Smooth muscle cell (in vitro differentiated cells): ENCODE measurements at regions not wholly inside any gene's neighbourhood (a gene's known extent, or its start where the extent isn't known, plus 50 kb on each side); places are given as distances from the start of the nearest gene placed in this dataset.

Experiments used
- DNase-seq: peaks from one replicate; lab custom pipeline; 2025; ENCODE audit not compliant: unreplicated experiment; lab: John Stamatoyannopoulos, UW
- H2AFZ ChIP-seq: fragments of 200-600 bp; sonication (generic); 2 replicates; pipeline ENCODE4 v1.6.0; 2016; ENCODE audit warnings: antibody characterized with exemption, low read depth, mild to moderate bottlenecking
- H3F3A ChIP-seq: fragments of 200-600 bp; sonication (generic); 2 replicates; pipeline ENCODE4 v1.6.0; 2017; ENCODE audit warnings: antibody characterized with exemption, low read depth
- H3K27ac ChIP-seq: fragments of 200-600 bp; sonication (generic); 2 replicates; pipeline ENCODE4 v1.5.1; 2016; ENCODE audit warnings: low read depth, mild to moderate bottlenecking
- H3K27me3 ChIP-seq: fragments of 200-600 bp; sonication (generic); 2 replicates; pipeline ENCODE4 v1.6.1; 2016; ENCODE audit warnings: low read depth, mild to moderate bottlenecking
- H3K36me3 ChIP-seq: fragments of 200-600 bp; sonication (generic); 2 replicates; pipeline ENCODE4 v1.5.1; 2016; ENCODE audit warnings: low read depth
- H3K4me1 ChIP-seq: fragments of 200-600 bp; sonication (generic); 2 replicates; pipeline ENCODE4 v1.5.1; 2016; ENCODE audit warnings: low read depth
- H3K4me2 ChIP-seq: fragments of 200-600 bp; sonication (generic); 2 replicates; pipeline ENCODE4 v1.6.0; 2016; ENCODE audit warnings: mild to moderate bottlenecking
- H3K4me3 ChIP-seq: fragments of 200-600 bp; sonication (generic); 2 replicates; pipeline ENCODE4 v1.5.1; 2016; ENCODE audit warnings: mild to moderate bottlenecking
- H3K79me2 ChIP-seq: fragments of 200-600 bp; sonication (generic); 2 replicates; pipeline ENCODE4 v1.6.0; 2016; ENCODE audit warnings: low read depth, mild to moderate bottlenecking
- H3K9ac ChIP-seq: fragments of 200-600 bp; sonication (generic); 2 replicates; pipeline ENCODE4 v1.6.0; 2016; ENCODE audit warnings: low read depth
- H3K9me3 ChIP-seq: fragments of 200-600 bp; sonication (generic); replicated peaks from 2 replicates; pipeline ENCODE4 v1.5.1; 2016; ENCODE audit warnings: low read depth
- H4K20me1 ChIP-seq: fragments of 200-600 bp; sonication (generic); 2 replicates; pipeline ENCODE4 v1.6.0; 2016; ENCODE audit warnings: low read depth
- WGBS: methylation state at CpG from one replicate; pipeline ENCODE4 v1.1.7; 2016; ENCODE audit warnings: low lambda C conversion rate; 5-methylcytosine and 5-hydroxymethylcytosine counted together
- TF ChIP-seq, protein P1 (sequence below): fragments of 200-600 bp; sonication (generic); IDR thresholded peaks from 2 replicates; pipeline ENCODE4 v1.5.1; 2017; ENCODE audit warnings: borderline replicate concordance, mild to moderate bottlenecking, antibody characterized with exemption; ENCODE audit not compliant: insufficient read depth, poor library complexity, severe bottlenecking

- no peak overlapping the region for H2AFZ ChIP-seq
- H3K4me2 ChIP-seq, result peak overlapping the region; percentile 28
- no peaks in the 10 kb centered on the region for H3K27me3 ChIP-seq
- H3K4me1 ChIP-seq, result peaks cover 9% of the 10 kb centered on the region
- no peak overlapping the region for H3K4me3 ChIP-seq
- H4K20me1 ChIP-seq, result no peaks in the 10 kb centered on the region
- TF ChIP-seq, protein P1, sequence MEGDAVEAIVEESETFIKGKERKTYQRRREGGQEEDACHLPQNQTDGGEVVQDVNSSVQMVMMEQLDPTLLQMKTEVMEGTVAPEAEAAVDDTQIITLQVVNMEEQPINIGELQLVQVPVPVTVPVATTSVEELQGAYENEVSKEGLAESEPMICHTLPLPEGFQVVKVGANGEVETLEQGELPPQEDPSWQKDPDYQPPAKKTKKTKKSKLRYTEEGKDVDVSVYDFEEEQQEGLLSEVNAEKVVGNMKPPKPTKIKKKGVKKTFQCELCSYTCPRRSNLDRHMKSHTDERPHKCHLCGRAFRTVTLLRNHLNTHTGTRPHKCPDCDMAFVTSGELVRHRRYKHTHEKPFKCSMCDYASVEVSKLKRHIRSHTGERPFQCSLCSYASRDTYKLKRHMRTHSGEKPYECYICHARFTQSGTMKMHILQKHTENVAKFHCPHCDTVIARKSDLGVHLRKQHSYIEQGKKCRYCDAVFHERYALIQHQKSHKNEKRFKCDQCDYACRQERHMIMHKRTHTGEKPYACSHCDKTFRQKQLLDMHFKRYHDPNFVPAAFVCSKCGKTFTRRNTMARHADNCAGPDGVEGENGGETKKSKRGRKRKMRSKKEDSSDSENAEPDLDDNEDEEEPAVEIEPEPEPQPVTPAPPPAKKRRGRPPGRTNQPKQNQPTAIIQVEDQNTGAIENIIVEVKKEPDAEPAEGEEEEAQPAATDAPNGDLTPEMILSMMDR, result no peak
- H3K79me2 ChIP-seq, result no peaks in the 10 kb centered on the region
- peak overlapping the region; percentile 78 for H3K27ac ChIP-seq
- DNase-seq, result no peak
- H3F3A ChIP-seq, result peaks cover 14% of the 10 kb centered on the region
- WGBS, result 79% methylated on average over 4 of the region's 4 CpGs
- H3K36me3 ChIP-seq, result no peaks in the 10 kb centered on the region
- no peak overlapping the region for H3K9ac ChIP-seq
- H3K9me3 ChIP-seq, result no peaks in the 10 kb centered on the region
These were observed 128.0 kb upstream of the EPB41L4A start for GRCh38 chr5:112546946-112547592.

- no peak for DNase-seq
- 2% methylated on average over 4 of the region's 4 CpGs for WGBS
- TF ChIP-seq, protein P1, result no peak
- Histone ChIP-seq H3K27me3 (no peaks in the 10 kb centered on the region), H2AFZ (no peak overlapping the region), H3K36me3 (no peaks in the 10 kb centered on the region), H3F3A (peaks cover 14% of the 10 kb centered on the region), H3K79me2 (no peaks in the 10 kb centered on the region), H3K9me3 (no peaks in the 10 kb centered on the region), H3K27ac (peak overlapping the region; percentile 78), H3K4me3 (no peak overlapping the region), H3K4me1 (peaks cover 9% of the 10 kb centered on the region), H3K4me2 (peak overlapping the region; percentile 73), H4K20me1 (no peaks in the 10 kb centered on the region), H3K9ac (peak overlapping the region; percentile 29)
These were observed 129.3 kb upstream of the EPB41L4A start for GRCh38 chr5:112548246-112548881.

DNA sequence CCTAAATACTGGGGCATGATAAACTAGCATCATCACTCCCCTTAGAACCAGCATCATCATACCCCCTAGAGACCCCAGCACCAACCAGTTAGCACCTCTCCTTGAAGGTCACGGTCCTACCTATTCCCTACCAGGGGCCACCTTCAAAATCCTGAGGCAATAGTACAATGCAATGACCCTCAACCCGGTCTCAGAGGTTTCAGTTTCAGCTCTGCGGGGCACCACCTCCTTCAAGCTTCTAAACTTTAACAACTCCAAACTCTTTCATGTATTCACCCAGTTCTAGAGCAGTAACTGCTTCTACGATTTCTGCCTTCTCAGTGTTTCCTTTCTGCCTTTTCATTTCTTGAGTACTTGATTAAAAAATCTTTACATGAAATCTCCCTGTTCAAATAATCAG, 130.1 kb upstream of the EPB41L4A start:
- H3K27ac ChIP-seq, result peak overlapping the region; percentile 78
- no peak for DNase-seq
- H3K9me3 ChIP-seq, result no peaks in the 10 kb centered on the region
- H2AFZ ChIP-seq, result peak overlapping the region; percentile 90
- peak overlapping the region; percentile 45 for H3K9ac ChIP-seq
- no peaks in the 10 kb centered on the region for H4K20me1 ChIP-seq
- H3F3A ChIP-seq, result peaks cover 14% of the 10 kb centered on the region
- peaks cover 9% of the 10 kb centered on the region for H3K4me1 ChIP-seq
- no peak overlapping the region for H3K4me3 ChIP-seq
- no peaks in the 10 kb centered on the region for H3K79me2 ChIP-seq
- no peaks in the 10 kb centered on the region for H3K27me3 ChIP-seq
- no peaks in the 10 kb centered on the region for H3K36me3 ChIP-seq
- WGBS, result 75% methylated on average over 4 of the region's 4 CpGs
- peak overlapping the region; percentile 73 for H3K4me2 ChIP-seq
- TF ChIP-seq, protein P1, result no peak
